ENCODE measurements at regions not wholly inside any gene's neighbourhood (a gene's known extent, or its start where the extent isn't known, plus 50 kb on each side); places are given as distances from the start of the nearest gene placed in this dataset.

DNA sequence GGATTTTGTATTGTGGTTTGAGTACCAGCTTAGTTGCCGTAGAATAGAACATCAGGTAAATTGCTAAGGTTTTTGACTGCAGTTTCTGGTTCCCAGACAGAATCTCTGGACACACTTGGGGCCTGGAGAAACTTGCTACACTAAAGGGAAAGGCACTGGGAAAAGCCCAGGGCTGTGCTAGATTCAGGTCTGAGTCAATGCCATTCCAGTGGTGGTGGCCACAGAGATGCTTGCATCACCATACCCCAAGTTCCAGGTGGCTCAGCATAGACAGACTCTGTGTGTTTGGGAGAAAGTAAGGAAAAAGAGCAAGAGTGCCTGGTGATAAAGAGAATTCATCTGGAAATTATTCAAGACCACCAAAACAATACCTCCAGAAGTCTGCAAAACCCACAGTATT is 120.6 kb downstream of the HMHB1 start:
- TF ChIP-seq, protein P1, sequence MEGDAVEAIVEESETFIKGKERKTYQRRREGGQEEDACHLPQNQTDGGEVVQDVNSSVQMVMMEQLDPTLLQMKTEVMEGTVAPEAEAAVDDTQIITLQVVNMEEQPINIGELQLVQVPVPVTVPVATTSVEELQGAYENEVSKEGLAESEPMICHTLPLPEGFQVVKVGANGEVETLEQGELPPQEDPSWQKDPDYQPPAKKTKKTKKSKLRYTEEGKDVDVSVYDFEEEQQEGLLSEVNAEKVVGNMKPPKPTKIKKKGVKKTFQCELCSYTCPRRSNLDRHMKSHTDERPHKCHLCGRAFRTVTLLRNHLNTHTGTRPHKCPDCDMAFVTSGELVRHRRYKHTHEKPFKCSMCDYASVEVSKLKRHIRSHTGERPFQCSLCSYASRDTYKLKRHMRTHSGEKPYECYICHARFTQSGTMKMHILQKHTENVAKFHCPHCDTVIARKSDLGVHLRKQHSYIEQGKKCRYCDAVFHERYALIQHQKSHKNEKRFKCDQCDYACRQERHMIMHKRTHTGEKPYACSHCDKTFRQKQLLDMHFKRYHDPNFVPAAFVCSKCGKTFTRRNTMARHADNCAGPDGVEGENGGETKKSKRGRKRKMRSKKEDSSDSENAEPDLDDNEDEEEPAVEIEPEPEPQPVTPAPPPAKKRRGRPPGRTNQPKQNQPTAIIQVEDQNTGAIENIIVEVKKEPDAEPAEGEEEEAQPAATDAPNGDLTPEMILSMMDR (IDR thresholded peaks at IDR 0.05 in 4 of 5, conservative IDR thresholded peaks at IDR 0.05 in 1 of 5): no peak
- no peak for TF ChIP-seq POLR2A (IDR thresholded peaks at IDR 0.05)
